ENCODE measurements at regions not wholly inside any gene's neighbourhood (a gene's known extent, or its start where the extent isn't known, plus 50 kb on each side); places are given as distances from the start of the nearest gene placed in this dataset.

GRCh38 chr5:167872791-167873190 is 418.7 kb upstream of the WWC1 start:
- DNase-seq (ENCODE audit: low read depth, low spot score) = no peak

- no peak for DNase-seq (ENCODE audit: low read depth, low spot score)
Observed at GRCh38 chr5:167877114-167877722, 414.2 kb upstream of the WWC1 start.

- DNase-seq (ENCODE audit: low read depth, low spot score) = no peak
Observed at GRCh38 chr5:167877924-167878323, 413.5 kb upstream of the WWC1 start.

- DNase-seq (ENCODE audit: low read depth, low spot score) = no peak
Observed at GRCh38 chr5:167880420-167880819, 411.0 kb upstream of the WWC1 start.

- DNase-seq (ENCODE audit: low read depth, low spot score) = no peak
Observed at GRCh38 chr5:167881041-167881440, 410.4 kb upstream of the WWC1 start.

GRCh38 chr5:167886196-167886595 is 405.2 kb upstream of the WWC1 start:
- DNase-seq (ENCODE audit: low read depth, low spot score) = no peak

GRCh38 chr5:167888393-167888792 is 403.1 kb upstream of the WWC1 start:
- no peak for DNase-seq (ENCODE audit: low read depth, low spot score)

GRCh38 chr5:167889276-167889675 is 402.2 kb upstream of the WWC1 start:
- no peak for DNase-seq (ENCODE audit: low read depth, low spot score)

- no peak for DNase-seq (ENCODE audit: low read depth, low spot score)
Observed at GRCh38 chr5:167892352-167893115, 398.9 kb upstream of the WWC1 start.

GRCh38 chr5:167893271-167893670 is 398.2 kb upstream of the WWC1 start:
- no peak for DNase-seq (ENCODE audit: low read depth, low spot score)

GRCh38 chr5:167894631-167895472 is 396.6 kb upstream of the WWC1 start:
- DNase-seq (ENCODE audit: low read depth, low spot score) = no peak

- DNase-seq (ENCODE audit: low read depth, low spot score) = no peak
Observed at GRCh38 chr5:167895899-167896659, 395.4 kb upstream of the WWC1 start.

GRCh38 chr5:167896814-167897213 is 394.6 kb upstream of the WWC1 start:
- no peak for DNase-seq (ENCODE audit: low read depth, low spot score)

- no peak for DNase-seq (ENCODE audit: low read depth, low spot score)
Observed at GRCh38 chr5:167897371-167897770, 394.1 kb upstream of the WWC1 start.

GRCh38 chr5:167898361-167899042 is 392.9 kb upstream of the WWC1 start:
- no peak for DNase-seq (ENCODE audit: low read depth, low spot score)

GRCh38 chr5:167899490-167900070 is 391.9 kb upstream of the WWC1 start:
- no peak for DNase-seq (ENCODE audit: low read depth, low spot score)

- DNase-seq (ENCODE audit: low read depth, low spot score) = no peak
Observed at GRCh38 chr5:167900340-167900935, 391.0 kb upstream of the WWC1 start.

- DNase-seq (ENCODE audit: low read depth, low spot score) = no peak
Observed at GRCh38 chr5:167902298-167902697, 389.1 kb upstream of the WWC1 start.

GRCh38 chr5:167903243-167903642 is 388.2 kb upstream of the WWC1 start:
- DNase-seq (ENCODE audit: low read depth, low spot score) = no peak

- no peak for DNase-seq (ENCODE audit: low read depth, low spot score)
Observed at GRCh38 chr5:167903659-167904058, 387.8 kb upstream of the WWC1 start.

Measured in brain pericyte (primary cell).